Fibroblast of the aortic adventitia (primary cell): ENCODE measurements at regions not wholly inside any gene's neighbourhood (a gene's known extent, or its start where the extent isn't known, plus 50 kb on each side); places are given as distances from the start of the nearest gene placed in this dataset.

Experiments used
- DNase-seq: peaks from one replicate; pipeline ENCODE4 v3.0.0-alpha.2; 2010; ENCODE audit warnings: low read depth
- H3K4me3 ChIP-seq: 2 replicates; pipeline ENCODE4 v1.5.1; 2011; ENCODE audit warnings: low read depth, mild to moderate bottlenecking, control low read depth, low read length, moderate library complexity
- TF ChIP-seq, protein P1 (sequence below): IDR thresholded peaks from 2 replicates; pipeline ENCODE4 v1.5.1; 2011; ENCODE audit warnings: mild to moderate bottlenecking, low read length, control low read depth, inconsistent platforms; ENCODE audit not compliant: insufficient read depth

DNA sequence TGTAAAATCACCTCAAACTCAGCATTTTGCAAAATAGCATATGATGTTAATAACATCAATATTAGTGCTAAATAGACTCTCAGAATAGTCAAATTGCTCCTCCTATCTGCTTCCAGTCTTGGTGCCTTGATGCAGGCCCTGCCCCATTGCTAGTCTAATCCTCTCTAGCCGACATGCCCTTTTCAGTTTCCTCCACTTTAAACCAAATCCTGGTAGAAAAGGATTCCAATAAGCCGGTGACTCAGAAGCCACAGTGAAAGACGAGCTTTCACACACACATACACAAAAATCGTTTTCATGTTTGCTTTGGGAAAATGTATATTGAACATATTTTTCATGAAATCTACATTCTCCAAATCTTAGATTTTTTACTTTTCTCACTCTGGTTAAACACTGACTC lies 203.1 kb downstream of the LMBRD1 start:
- H3K4me3 ChIP-seq = no peak overlapping the region
- DNase-seq = no peak
- TF ChIP-seq, protein P1, sequence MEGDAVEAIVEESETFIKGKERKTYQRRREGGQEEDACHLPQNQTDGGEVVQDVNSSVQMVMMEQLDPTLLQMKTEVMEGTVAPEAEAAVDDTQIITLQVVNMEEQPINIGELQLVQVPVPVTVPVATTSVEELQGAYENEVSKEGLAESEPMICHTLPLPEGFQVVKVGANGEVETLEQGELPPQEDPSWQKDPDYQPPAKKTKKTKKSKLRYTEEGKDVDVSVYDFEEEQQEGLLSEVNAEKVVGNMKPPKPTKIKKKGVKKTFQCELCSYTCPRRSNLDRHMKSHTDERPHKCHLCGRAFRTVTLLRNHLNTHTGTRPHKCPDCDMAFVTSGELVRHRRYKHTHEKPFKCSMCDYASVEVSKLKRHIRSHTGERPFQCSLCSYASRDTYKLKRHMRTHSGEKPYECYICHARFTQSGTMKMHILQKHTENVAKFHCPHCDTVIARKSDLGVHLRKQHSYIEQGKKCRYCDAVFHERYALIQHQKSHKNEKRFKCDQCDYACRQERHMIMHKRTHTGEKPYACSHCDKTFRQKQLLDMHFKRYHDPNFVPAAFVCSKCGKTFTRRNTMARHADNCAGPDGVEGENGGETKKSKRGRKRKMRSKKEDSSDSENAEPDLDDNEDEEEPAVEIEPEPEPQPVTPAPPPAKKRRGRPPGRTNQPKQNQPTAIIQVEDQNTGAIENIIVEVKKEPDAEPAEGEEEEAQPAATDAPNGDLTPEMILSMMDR = no peak

DNA sequence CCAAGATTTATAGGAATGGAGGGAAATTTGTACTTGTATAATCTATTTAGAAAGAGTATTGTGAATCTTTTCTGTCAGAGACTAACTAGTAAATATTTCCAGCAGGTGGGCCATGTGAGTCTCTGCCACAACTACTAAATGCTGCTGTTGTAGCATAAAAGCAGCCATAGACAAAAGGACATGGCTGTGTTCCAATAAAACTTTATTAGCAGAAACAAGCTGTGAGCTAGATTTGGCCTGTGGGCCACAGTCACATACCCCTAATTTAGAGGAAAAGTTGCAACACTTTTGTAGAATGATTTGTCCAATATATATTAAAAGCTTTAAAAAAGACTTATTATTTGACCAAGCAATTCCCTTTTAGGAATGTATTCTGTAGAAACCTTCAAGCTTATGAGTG lies 207.2 kb downstream of the LMBRD1 start:
- no peak for DNase-seq
- TF ChIP-seq, protein P1 = no peak
- no peak overlapping the region for H3K4me3 ChIP-seq

DNA sequence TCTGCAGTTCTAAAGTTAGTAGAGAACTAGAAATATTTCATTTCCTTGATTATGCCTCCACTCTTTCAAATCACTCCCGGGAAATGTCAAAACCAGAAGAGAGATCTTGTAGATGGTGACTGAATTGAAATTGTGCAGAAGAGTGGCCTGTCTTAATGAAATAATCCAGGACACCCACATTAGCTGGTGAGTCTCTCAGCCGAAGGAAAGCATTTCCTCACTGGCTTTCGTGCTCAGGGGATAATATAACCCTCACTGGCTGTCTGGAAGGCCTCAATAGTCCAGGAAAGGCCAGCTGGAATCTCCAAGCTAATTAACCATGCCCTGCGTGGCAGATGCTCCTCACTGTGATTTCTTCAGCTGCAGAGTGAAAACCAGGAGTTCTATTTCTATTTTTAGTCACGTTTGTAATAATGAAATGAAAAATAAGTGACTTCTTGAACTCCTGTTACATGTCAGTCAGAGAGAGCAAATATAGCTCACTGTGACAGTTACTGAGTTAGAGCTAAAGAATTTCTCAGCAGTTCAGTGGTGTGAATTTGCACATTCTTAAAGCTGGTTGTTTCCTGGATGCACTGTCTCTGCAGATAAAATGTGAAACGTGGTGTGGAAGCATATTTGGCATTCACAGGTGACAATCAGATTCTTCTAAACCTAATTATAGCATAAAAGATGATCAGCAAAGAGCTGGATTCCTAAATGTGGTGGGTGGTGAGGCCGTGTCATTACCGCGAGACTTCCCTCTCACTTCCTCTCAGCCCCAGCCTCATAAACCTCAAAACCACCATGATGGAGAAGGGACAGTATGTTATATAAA lies 211.7 kb downstream of the LMBRD1 start:
- TF ChIP-seq, protein P1 = no peak
- H3K4me3 ChIP-seq = no peak overlapping the region
- no peak for DNase-seq

DNA sequence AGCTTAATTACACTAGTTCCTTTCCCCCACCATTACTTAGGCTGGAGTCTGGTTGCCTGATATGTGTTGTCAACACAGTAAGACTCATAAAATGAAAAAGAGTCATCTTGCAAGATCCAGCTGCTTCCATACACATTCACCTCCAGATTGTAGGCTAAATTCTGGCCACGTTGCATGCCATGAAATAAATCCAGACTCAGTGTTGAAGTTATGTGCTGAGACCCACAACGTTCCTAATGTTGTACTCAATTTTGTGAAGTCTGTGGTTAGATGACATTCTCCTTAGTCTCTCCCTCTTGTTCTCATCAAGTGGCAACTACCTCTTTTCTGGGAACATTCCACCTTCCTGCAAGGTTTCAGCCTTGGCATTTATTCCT lies 212.3 kb downstream of the LMBRD1 start:
- DNase-seq = no peak
- no peak overlapping the region for H3K4me3 ChIP-seq
- TF ChIP-seq, protein P1 = no peak

DNA sequence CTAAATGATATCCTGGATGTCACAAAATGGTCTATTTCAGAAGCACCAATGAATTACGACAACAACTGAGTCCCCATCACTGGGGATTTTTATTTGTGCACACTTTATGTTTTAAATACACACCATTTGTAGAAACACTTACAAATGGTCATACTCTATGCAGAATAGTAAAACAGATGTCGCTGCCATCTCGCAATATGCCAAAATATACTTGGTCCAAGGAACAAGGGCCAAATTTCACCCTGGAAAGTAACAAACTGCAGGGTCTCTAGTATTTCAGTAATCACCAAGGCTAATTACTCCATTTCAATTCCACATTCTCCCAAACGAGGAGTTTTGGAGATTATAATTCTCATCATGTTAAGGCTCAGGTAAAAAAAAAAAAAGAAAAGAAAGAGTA lies 215.2 kb downstream of the LMBRD1 start:
- TF ChIP-seq, protein P1 = no peak
- DNase-seq = no peak
- no peak overlapping the region for H3K4me3 ChIP-seq

DNA sequence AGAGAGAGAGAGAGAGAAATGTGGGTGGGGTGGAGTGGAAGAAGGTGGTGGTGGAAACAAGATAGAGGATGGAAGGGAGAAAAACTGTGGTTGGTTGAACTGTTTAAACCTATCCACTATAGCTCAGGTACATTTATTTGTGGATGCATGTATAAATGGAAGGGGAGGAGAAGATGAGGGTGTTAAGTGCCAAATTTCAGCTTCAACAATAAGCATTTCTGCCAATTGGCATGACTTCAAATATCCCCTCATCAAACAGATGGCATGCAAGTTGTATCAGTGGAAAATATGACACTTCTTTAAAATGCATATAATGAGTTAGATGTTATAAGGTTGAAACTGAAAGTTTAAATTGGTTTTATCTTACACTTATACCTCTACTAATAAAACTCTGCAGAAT lies 216.1 kb downstream of the LMBRD1 start:
- TF ChIP-seq, protein P1 = no peak
- DNase-seq = no peak
- H3K4me3 ChIP-seq = no peak overlapping the region
